Esophagus squamous epithelium (tissue), 4 donors: ENCODE measurements at regions not wholly inside any gene's neighbourhood (a gene's known extent, or its start where the extent isn't known, plus 50 kb on each side); places are given as distances from the start of the nearest gene placed in this dataset.

ENCODE experiments used
- POLR2A ChIP-seq, 4 donors: fragments of 450-650 bp; IDR thresholded peaks; one replicate each; pipeline ENCODE4 v1.6.1; 2017; ENCODE audit warnings: antibody characterized with exemption in 4 of 4, mild to moderate bottlenecking in 4 of 4, moderate library complexity in 3 of 4
- TF ChIP-seq, protein P1 (sequence below), 6 experiments: fragments of 450-650 bp in 4 of 6; fragments of 200-600 bp in 2 of 6; sonication (generic) in 2 of 6; IDR thresholded peaks; one replicate each; pipeline ENCODE4 v1.5.1; 2016 to 2019; ENCODE audit warnings: antibody characterized with exemption in 6 of 6, mild to moderate bottlenecking in 4 of 6, moderate library complexity in 4 of 6

GRCh38 chr11:109799604-109800003 lies 293.6 kb upstream of the ZC3H12C start:
- TF ChIP-seq, protein P1, sequence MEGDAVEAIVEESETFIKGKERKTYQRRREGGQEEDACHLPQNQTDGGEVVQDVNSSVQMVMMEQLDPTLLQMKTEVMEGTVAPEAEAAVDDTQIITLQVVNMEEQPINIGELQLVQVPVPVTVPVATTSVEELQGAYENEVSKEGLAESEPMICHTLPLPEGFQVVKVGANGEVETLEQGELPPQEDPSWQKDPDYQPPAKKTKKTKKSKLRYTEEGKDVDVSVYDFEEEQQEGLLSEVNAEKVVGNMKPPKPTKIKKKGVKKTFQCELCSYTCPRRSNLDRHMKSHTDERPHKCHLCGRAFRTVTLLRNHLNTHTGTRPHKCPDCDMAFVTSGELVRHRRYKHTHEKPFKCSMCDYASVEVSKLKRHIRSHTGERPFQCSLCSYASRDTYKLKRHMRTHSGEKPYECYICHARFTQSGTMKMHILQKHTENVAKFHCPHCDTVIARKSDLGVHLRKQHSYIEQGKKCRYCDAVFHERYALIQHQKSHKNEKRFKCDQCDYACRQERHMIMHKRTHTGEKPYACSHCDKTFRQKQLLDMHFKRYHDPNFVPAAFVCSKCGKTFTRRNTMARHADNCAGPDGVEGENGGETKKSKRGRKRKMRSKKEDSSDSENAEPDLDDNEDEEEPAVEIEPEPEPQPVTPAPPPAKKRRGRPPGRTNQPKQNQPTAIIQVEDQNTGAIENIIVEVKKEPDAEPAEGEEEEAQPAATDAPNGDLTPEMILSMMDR (IDR thresholded peaks at IDR 0.05): no peak
- TF ChIP-seq POLR2A (IDR thresholded peaks at IDR 0.05): no peak
